Left lobe of liver (tissue), 2 donors: ENCODE measurements at regions not wholly inside any gene's neighbourhood (a gene's known extent, or its start where the extent isn't known, plus 50 kb on each side); places are given as distances from the start of the nearest gene placed in this dataset.
"Not testable (repeated sequence)": the region's sequence is repeated elsewhere in the genome, so short reads cannot be mapped to it uniquely, and the experiment has no call there.

Source experiments
- ATAC-seq: fragments of 200-7000 bp; cut with Tn5 transposase; one replicate; pipeline ENCODE4 v1.9.1; 2020; ENCODE audit warnings: mild to moderate bottlenecking, moderate library complexity
- DNase-seq: peaks from one replicate; pipeline ENCODE4 v3.0.0-alpha.2; 2020; ENCODE audit warnings: low spot score
- donor health status: DM: no; HTN: no; CAD: no; lungs with moderate emphysema.
- donor health status: DM: no; HTN: yes; CAD: no.

DNA sequence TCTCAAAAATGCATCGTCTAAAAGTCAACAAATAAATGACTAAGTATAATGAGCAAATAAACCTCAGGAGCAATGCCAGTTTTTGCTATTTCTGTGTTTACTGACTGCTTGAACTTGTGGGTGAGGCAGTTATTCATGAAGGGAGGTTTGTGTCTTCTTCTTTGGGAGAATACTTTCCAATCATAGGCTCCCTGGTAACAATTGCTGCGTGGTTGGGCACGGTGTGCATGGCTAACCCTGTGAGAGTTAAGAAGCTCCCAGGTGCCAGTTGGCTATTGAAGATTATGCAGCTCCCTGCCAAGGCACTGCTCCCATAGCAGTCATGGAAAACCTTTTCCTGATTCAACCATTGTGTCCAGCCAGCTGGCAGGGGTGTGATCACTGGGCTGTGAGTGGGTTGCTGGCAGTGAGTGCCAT, 775.9 kb upstream of the GOT2 start:
- DNase-seq (no peak), ATAC-seq (no peak)

DNA sequence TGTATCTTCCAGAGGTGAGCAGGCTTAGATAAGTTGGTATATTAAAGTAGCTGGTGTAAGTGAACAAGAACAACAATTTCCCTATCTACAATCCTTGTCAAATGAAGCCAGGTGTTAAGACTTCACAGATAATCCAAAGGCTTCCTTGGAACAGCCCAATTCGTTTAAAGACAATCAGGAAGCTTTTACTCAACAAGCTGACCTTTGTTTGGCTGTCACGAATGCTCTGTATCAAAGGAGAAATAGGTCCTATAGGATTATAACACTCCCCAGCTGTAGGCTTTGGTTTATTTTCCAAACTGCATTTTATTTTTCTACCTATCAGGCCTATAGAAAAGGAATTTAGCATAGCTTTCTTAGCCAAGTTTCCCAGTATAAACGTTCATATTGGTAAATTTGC, 766.5 kb upstream of the GOT2 start:
- DNase-seq (no peak), ATAC-seq (no peak)

DNA sequence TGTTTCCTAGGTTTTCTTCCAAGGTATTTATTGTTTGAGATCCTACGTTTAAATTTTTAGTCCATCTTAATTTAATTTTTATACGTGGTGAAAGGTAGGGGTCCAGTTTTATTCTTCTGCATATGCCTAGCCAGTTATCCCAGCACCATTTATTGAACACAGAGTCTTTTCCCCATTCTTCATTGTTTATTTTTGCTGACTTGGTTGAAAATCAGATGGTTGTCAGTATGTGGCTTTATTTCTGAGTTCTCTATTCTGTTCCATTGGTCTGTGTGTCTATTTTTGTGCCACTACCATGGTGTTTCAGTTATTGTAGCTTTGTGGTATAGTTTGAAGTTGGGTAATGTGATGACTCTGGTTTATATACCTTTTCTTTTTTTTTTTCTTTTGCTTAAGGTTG, 753.0 kb upstream of the GOT2 start:
- DNase-seq (no peak), ATAC-seq (no peak)

DNA sequence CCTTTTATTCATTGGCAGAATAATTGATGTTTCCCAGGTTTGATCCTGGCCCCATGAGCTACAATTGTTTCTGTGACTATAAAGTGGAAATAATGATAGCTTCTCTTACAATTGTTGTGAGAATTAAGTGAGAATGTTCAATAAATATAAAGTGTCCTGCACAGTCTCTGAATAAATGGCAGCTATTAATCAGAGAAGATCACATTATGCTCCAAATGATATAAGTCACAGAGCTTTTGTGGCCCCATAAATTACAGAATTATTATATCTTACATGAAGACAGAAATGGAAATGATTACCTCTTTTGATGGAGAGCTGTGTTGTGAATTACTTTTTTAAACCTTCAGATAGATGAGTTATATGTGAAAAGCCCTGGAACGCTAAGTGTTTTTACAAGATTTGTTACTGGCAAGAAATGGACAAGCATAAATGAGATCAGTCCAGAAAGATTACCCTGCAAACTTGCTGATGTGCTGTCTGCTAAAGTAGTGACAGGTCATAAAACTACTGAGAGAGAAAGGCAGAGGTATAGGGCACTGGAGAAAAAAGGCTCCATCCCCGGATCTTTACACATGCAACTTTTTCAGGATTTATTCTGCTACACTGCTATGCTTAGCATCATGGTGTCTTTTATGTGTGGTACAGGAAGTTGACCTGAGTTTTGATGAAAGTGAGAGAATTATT, 750.9 kb upstream of the GOT2 start:
- ATAC-seq (no peak), DNase-seq (no peak)

DNA sequence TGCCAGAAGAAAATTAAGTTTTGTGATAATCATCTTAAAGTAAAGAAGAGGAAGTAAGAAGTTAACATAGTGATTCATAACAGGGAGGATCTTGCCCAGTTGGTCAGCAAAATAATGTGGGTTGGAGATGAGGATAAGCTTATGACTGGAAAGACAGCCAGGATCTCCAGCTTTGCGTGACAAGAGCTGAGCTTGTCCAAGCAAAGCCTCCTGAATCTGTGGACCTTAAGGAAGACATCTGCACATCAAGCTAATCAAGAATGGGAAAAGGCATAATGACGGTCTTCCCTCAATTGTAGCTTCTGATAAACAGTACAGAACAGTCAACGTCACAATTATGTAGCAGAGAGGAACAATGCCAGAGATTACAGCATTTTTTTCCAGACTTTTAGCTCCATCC, 744.7 kb upstream of the GOT2 start:
- ATAC-seq (no peak), DNase-seq (no peak)

DNA sequence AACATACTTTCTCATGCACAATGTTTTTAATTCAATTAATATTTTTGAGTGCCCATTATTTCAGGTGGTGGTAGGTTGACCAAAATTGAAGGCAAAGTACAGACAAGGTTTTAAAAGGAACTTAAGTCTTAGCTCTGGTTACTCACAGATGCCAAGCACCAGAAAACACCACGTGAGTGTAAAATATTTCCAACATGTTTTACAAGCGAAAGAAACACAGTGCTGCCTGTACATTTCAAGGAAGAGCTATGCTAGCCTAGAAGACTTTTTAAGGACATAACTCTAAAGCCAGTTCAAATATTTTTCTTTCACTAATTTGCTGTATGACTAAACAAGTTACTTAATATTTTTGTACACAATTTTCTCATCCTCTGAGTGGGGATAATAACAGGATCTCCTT, 736.4 kb upstream of the GOT2 start:
- DNase-seq (no peak), ATAC-seq (no peak)

DNA sequence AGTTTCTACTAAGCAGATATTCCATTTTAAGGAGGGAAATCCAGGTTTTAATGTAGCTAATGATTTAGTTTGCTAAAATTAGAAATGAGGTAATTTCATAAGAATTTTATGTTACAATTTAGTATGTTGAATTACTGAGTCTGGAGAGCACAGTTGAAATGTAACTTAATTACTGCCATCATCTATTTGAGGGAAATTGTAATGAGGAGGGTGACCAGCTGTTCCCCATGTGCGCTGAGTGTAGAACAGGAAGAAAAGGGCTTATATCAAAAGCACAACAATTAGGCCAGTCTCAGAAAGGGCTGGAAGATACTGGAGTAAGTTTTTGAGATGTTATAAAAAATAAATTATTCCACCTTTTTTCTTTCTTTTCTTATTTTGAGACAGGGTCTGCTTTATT, 735.1 kb upstream of the GOT2 start:
- DNase-seq (no peak), ATAC-seq (no peak)

DNA sequence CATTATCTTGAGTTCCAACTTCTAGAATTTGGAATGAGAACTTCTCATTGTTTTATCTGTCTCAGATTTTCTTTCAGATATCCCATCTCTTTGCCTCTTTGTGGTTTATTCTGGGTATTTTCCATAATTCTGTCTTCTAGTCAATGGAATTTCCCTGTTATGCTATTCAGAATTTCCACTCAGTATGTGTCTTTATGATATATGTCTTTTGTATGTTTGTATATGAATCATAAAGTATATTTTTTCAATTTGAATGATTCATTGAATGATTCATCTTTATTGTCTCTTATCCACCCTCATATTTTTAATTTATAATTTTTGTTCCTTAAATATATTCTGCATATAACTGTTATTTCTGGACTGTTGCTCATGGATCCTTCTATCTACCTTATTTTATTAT, 729.7 kb upstream of the GOT2 start:
- ATAC-seq: no peak
- DNase-seq: no peak

DNA sequence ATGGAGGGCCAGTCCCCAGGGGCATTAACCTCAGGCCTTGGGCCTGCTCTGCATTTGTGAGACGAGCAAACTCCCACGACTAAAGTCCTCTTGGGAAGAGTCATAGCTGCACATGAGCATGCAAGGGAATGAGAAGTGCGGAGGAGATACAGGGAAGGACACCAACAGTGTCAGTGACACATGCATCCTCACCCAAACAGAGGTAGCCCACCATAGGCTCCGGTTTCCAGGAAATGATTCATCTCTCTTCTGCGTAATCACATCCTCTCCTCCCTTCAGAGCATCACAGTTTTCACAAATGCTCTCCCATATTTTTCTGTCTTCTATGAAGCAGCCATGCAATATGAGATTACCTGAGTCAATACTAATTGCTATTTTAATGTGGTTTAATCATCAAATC, 725.7 kb upstream of the GOT2 start:
- no peak for ATAC-seq
- no peak for DNase-seq

DNA sequence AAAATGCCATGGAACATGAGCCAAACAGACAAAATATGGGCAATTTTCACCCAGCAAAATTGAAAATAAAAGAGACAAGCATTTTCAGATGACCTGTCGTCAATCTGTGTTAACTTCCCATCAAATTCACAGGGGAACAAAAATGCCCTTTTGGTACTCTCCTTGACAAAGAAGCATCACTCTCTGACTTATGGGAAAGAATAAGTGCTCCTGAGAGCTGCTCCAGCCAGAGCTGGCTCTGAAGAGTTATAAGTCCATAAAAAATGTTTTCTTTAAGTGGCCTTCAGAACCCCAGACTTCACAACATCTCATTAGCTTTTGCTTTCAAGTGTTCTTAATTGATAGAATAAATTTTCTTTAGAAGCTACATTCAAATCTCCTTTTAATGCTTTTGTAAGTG, 721.4 kb upstream of the GOT2 start:
- DNase-seq: no peak
- ATAC-seq: no peak

DNA sequence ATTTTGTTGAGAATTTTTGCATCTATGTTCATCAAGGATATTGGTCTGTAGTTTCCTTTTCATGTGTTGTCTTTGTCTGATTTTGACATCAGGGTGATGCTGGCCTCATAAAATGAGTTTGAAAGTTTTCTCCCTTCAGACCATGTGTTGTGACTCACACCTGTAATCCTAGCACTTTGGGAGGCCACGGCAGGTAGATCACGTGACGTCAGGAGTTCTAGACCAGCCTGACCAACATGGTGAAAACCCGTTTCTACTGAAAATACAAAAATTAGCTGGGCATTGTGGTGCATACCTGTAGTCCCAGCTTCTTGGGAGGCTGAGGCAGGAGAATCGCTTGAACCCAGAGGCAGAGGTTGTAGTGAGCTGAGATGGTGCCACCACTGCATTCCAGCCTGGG, 716.4 kb upstream of the GOT2 start:
- not testable (repeated sequence) for ATAC-seq

DNA sequence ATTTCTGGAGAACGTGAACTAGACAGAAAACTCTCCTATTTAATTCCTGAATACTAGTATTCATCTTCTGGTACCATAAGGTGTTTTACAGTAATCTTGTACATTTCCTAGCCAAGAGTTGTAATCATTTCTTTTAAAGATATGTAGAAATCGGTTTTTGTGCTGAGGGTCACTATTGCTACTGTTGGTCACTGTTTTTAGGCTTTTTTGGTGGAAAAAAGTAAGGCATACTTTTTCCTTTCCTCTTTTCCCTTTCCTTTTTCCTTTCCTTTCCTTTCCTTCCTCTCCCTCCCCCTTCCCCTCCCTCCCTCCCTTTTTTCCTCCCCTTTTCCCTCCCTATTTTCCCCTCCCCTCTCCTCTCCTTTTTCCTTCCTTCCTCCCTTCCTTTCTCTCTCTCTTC, 706.4 kb upstream of the GOT2 start:
- DNase-seq (no peak), ATAC-seq (no peak)

More for the DNA sequence above, 716.4 kb upstream of the GOT2 start:
- not testable (repeated sequence) for DNase-seq

DNA sequence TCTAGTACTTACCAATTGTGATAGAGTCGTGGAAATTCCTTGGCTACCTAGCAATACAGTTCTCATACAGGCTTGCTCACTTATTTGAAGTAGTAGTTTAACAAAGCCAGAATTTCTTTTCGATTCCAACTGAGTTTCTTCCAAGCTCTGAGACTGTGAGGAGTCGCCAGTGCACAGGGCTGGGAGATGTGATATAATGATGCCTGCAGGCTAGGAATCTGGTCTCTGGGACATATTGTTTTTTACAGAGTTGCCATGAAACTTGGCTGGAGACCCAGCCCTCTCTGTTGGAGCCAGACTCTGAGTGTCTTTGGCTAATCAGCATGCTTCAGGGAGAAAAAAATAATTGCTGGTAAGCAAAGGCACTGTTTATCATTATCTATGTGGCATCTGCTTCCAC, 698.8 kb upstream of the GOT2 start:
- DNase-seq (no peak), ATAC-seq (no peak)

DNA sequence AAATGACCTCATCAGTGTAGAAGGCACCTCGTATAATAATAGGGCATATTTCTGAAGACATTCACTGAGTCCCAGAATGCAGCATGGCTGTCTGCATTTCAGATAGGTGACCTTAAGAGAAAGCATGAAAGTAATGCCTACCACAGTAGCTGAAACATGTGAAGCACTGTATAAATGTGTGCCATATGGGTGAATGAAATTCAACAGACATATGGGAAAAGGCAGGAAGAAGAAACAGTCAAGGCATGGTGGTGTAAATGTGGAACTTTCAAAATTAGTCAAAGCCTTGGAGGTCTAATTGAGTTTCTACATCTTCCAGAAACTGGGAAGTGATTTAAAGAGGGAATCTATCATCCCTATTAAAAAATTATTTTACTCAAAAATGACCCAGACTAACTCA, 698.2 kb upstream of the GOT2 start:
- DNase-seq: no peak
- ATAC-seq: no peak

DNA sequence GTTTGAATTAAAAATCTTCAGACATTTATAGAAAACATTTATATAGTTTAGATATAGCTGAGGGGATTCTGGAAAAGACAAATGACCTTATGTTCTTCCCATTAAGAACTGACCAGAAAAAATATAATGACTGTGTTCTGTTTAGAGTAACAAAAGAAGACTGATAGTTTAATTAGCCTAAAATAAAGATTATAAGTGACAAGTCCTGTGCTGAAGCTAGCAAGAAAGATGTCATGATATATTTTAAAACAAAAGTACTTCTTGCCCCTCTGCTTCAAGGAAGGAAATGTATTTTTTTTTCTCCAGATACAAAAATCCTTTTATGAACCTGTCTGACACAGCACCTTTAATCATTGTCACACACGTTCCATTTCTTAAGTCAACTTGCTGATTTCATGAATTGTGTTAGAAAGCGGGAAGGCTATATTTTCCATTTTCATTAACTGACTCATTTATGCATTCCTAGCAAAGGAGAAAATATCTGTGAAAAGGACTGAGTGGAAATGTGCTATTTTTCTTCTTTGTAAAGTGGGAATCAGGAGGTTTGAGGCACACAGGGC, 690.7 kb upstream of the GOT2 start:
- DNase-seq (no peak), ATAC-seq (no peak)

DNA sequence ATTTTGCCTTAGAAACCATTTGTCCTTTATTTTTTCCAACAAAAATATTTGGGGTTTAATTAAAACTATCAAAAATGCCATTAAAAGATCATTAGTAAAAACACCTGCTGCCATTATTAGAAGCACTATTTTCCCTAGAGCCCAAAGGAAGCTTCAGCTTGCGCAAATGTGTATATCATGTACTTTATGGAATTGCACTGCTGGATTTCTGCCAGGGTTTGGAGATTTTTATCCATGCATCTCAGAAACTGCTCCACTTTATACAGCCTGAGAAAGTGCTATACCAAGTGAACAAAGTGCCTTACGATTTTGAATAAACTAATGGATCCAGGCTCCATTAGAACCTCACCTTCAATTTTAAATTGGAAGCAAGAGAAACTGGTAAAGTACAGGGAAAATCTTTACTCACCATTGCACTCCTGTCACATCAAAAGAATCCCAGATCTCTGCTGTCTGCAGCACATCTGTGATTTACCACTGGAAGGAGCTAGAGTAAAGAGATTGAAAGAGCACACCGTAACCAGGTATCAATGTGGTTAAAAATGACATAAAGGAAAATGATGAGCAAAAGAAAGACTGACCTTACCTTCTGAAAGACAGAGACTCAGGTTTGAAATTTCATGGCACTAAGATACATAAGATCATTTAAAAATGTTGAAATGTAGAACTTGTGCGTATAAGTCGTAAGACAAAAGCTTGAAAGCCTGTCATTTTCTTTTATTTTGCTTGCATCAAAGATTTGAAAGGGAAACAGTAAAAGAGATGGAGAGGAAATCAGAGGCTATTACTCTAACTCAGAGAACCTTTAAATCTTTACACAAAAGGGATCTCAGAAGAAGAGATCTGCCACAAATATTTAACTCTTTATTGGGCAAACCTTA, 678.1 kb upstream of the GOT2 start:
- ATAC-seq: no peak
- DNase-seq: no peak

DNA sequence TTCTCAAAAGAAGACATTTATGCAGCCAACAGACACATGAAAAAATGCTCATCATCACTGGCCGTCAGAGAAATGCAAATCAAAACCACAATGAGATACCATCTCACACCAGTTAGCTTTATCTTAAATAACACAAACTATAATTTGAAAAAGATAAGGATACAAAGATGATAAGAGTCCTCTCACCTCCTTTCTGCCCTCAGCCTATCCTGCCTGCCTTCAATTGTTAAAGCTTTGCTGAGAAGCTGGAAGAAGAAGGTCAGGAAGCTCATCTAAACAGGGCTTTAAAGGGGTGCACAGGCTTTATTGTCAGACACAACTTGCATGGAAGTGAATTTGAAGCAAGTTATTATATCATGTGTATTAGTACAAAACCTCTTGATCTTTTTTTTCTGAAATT, 676.3 kb upstream of the GOT2 start:
- DNase-seq (no peak), ATAC-seq (no peak)

DNA sequence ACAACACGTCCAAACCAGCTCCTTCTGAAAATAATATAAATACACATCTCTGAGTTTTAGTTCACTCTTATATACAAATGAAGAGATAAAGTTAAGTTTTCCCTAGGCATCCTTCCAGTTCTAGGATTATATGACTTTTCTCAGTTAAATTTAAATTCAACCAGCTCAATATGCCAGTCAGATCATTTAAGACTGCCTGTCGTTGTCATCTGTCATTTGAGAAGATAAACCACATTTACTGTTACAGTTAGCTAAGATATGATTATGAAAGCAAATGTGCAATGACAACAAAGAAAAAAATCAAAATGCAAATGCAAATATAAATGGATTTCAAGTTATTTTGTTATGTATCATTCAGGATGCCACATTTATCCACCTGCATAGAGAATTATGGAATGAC, 671.7 kb upstream of the GOT2 start:
- no peak for ATAC-seq
- no peak for DNase-seq

DNA sequence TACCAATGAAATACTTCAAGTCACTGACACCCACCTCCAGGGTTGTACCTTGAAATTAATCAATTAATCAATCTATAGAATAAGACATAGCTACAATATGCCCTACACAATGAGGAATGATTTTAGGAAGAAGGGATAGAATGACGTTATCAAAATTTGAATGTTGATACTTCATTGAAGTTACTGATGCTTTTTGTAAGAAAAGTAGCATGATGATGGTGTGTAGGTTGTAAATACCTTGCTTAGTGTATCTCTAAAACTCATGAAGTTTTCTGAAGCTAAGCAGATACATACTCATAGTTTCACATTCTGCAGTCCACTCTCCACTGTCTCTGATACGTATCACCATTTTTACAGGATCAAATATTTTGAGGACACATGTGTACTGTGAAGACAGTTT, 670.4 kb upstream of the GOT2 start:
- DNase-seq (no peak), ATAC-seq (no peak)

DNA sequence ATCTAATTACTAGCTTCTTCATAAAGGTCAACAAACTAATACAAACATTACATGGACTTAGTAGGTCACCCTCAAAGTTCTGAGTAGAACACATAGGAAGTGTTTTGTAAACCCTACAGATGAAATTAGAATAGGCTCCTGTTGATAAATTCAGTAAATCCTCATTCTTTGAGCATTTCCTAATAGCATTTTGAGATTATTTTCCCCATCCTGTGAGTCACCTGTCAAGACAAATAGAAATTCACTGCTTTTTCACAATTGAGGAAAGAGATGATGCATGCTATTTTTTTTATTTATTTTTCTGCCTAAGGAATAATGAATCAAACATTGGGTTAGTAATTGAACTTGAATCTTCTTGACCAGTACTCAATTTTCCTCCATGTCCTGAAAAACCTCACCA, 666.7 kb upstream of the GOT2 start:
- ATAC-seq (no peak), DNase-seq (no peak)

DNA sequence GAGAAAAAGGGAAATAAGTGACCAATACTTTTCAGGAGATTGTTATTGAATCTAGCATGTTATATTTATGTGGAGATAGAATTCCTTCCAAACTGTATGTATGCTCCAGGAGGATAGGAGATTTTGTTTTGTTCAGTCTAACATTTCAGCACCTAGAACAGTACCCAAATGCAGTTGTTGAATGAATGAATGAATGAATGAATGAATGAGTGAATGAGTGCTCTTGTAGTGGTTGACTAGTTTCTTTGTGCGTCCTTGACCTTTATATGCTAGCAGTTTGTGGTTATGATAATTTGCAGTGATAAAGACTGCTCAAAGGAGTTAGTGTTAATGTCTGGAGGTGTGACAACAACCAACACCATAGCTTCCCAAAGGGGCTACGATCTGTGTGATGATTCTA, 663.5 kb upstream of the GOT2 start:
- ATAC-seq (no peak), DNase-seq (no peak)

DNA sequence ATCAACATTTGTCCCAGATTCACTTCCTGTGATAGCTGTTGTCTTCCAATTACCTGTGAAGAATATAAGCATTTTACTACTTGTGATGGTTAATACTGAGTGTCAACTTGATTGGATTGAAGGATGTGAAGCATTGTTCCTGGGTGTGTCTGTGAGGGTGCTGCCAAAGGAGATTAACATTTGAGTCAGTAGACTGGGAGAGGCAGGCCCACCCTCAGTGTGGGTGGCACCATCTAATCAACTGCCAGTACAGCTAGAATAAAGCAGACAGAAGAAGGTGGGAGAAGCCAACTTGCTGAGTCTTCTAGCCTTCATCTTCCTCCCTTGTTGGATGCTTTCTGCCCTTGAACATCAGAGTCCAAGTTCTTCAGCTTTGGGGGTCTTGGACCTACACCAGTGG, 660.4 kb upstream of the GOT2 start:
- ATAC-seq (no peak), DNase-seq (no peak)
